ENCODE measurements at regions not wholly inside any gene's neighbourhood (a gene's known extent, or its start where the extent isn't known, plus 50 kb on each side); places are given as distances from the start of the nearest gene placed in this dataset.
A peak's percentile ranks its signal among the peaks of the same experiment; 100 is the strongest.

DNA sequence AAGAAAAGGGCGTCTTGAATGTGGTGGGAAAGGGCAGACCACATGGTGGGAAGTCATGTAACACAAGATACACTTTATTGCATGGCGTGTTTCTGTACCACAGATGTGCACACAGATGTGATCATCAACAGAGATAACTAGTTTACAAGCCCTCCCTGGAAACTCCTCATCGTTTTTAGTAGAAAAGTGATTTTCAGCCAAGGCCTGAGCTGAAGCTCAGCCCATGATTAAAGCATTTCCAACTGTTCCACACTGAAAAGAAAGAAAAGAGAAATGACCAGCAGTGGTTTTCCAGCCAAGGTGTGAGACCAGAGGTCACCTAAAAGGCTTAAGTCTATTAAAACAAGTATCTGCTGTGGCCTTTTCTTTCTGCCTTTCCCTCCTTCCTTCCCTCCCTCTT, 463.9 kb upstream of the JAG1 start (continued):
- no peak for TF ChIP-seq ZNF687 (IDR thresholded peaks at IDR 0.05)

- ChIA-PET RAD21 (ENCODE audit: unreplicated experiment) (no interaction called here), CTCF (interaction anchor here (1.0 kb wide), 1 partner anchor 64 kb away, joined by 4 read pairs; no protein-coding TSS in a partner anchor), POLR2A (no interaction called here), SMC1A (ENCODE audit: uncharacterized antibody, unreplicated experiment) (interaction anchor here (1.5 kb wide), 1 partner anchor 10 kb away, joined by 6 read pairs; no protein-coding TSS in a partner anchor)
- in situ Hi-C loops (cut with MboI), result no loop called here
- no peak for FAIRE-seq
- H3K4me1 ChIP-seq (ENCODE audit: control insufficient read depth, insufficient read depth, low read length), result no peaks in the 10 kb centered on the region
- no peaks in the 10 kb centered on the region for H4K20me1 ChIP-seq (ENCODE audit: control insufficient read depth, insufficient read depth)
- no peaks in the 10 kb centered on the region for H3K27me3 ChIP-seq (replicated peaks in 1 of 2; ENCODE audit: control insufficient read depth in 2 of 2, insufficient read depth in 2 of 2, low read length in 1 of 2)
- H3K36me3 ChIP-seq (ENCODE audit: control insufficient read depth in 2 of 2, insufficient read depth in 2 of 2, low read length in 1 of 2), result no peaks in the 10 kb centered on the region
- H3K9me3 ChIP-seq (replicated peaks; ENCODE audit: control insufficient read depth, insufficient read depth, low read length), result no peaks in the 10 kb centered on the region
- H2AFZ ChIP-seq (ENCODE audit: control insufficient read depth, low read depth, low read length), result no peak overlapping the region
- no peak overlapping the region for H3K27ac ChIP-seq (ENCODE audit: control insufficient read depth, insufficient read depth)
- no peak overlapping the region for H3K9ac ChIP-seq (ENCODE audit: control insufficient read depth, insufficient read depth, low read length)
- DNase-seq (ENCODE audit: low read depth, low spot score), result no peak
- WGBS (ENCODE audit: insufficient coverage, insufficient replicate concordance, low lambda C conversion rate, missing lambda C conversion rate), result 12% methylated on average over 3 of the region's 3 CpGs
- no peak overlapping the region for H3K4me3 ChIP-seq
- no peak overlapping the region for H3K4me2 ChIP-seq (ENCODE audit: control insufficient read depth, insufficient read depth)
- TF ChIP-seq MAX (IDR thresholded peaks at IDR 0.05; ENCODE audit: low read depth, low read length) (no peak), NFYA (IDR thresholded peaks at IDR 0.05; ENCODE audit: borderline replicate concordance, low read depth, low read length) (no peak), TCF3 (IDR thresholded peaks at IDR 0.05; ENCODE audit: borderline replicate concordance, insufficient read depth, low read depth, low read length) (no peak), MLLT1 (IDR thresholded peaks at IDR 0.05) (no peak), IKZF2 (IDR thresholded peaks at IDR 0.05) (no peak), RUNX3 (IDR thresholded peaks at IDR 0.05; ENCODE audit: low read length) (no peak; the same call in 1 of the 2 replicates)
- no TSS peak for BruUV-seq (replicated peaks)
- intact Hi-C loops (cut with micrococcal nuclease; ENCODE audit: unreplicated experiment), result no loop called here
- H3K79me2 ChIP-seq (ENCODE audit: control insufficient read depth, insufficient read depth, low read length), result no peaks in the 10 kb centered on the region
- ATAC-seq, result peak; percentile 62
These were observed 466.6 kb upstream of the JAG1 start for GRCh38 chr20:11140359-11140758.

All from GM12878 (cell line).